ENCODE measurements at regions not wholly inside any gene's neighbourhood (a gene's known extent, or its start where the extent isn't known, plus 50 kb on each side); places are given as distances from the start of the nearest gene placed in this dataset.

GRCh38 chr2:221786297-221786926 lies 214.3 kb upstream of the EPHA4 start:
- Histone ChIP-seq H3K27ac (no peak overlapping the region), H3K36me3 (no peaks in the 10 kb centered on the region), H3K4me1 (no peaks in the 10 kb centered on the region), H3K27me3 (no peaks in the 10 kb centered on the region), H3K9me3 (no peaks in the 10 kb centered on the region), H3K4me3 (no peak overlapping the region)
- intact Hi-C loops (cut with DNase I) = no loop called here
- TF ChIP-seq CTCF (IDR thresholded peaks at IDR 0.05) (no peak), POLR2A (IDR thresholded peaks at IDR 0.05) (no peak)
- no peak for DNase-seq
- 72 to 73% methylated on average over 4 to 5 of the region's 5 CpGs for WGBS, 2 donors

GRCh38 chr2:221780281-221780688 lies 208.2 kb upstream of the EPHA4 start:
- TF ChIP-seq POLR2A (IDR thresholded peaks at IDR 0.05) = no peak
- TF ChIP-seq CTCF (IDR thresholded peaks at IDR 0.05) = no peak
- no peaks in the 10 kb centered on the region for H3K27me3 ChIP-seq
- no peak for DNase-seq
- intact Hi-C loops (cut with DNase I) = no loop called here
- H3K4me3 ChIP-seq = no peak overlapping the region
- peak overlapping the region in 3 of 4 donors; percentile 34 to 70 (median 59) for H3K27ac ChIP-seq
- peaks cover 0 to 4% (median 0%) of the 10 kb centered on the region in 3 donors for H3K4me1 ChIP-seq
- 42 to 43% methylated on average over 1 of the region's 1 CpG for WGBS, 2 donors
- H3K9me3 ChIP-seq = no peaks in the 10 kb centered on the region
- no peaks in the 10 kb centered on the region for H3K36me3 ChIP-seq

GRCh38 chr2:221779614-221780067 lies 207.5 kb upstream of the EPHA4 start:
- no peak for TF ChIP-seq CTCF (IDR thresholded peaks at IDR 0.05)
- TF ChIP-seq POLR2A (IDR thresholded peaks at IDR 0.05) = no peak
- Histone ChIP-seq H3K4me3 (no peak overlapping the region), H3K27ac (peak overlapping the region in 2 of 4 donors; percentile 59 to 70), H3K9me3 (no peaks in the 10 kb centered on the region), H3K36me3 (no peaks in the 10 kb centered on the region), H3K4me1 (peaks cover 0 to 4% (median 0%) of the 10 kb centered on the region in 3 donors), H3K27me3 (no peaks in the 10 kb centered on the region)
- WGBS, 2 donors = 32 to 49% methylated on average over 3 to 4 of the region's 4 CpGs
- no peak for DNase-seq
- intact Hi-C loops (cut with DNase I) = no loop called here

GRCh38 chr2:221778025-221778424 lies 205.9 kb upstream of the EPHA4 start:
- no peak overlapping the region for H3K4me3 ChIP-seq
- H3K4me1 ChIP-seq = peaks cover 0 to 4% (median 0%) of the 10 kb centered on the region in 3 donors
- H3K27ac ChIP-seq = no peak overlapping the region
- 69 to 71% methylated on average over 4 of the region's 4 CpGs for WGBS, 2 donors
- H3K36me3 ChIP-seq = no peaks in the 10 kb centered on the region
- no peak for DNase-seq
- TF ChIP-seq POLR2A (IDR thresholded peaks at IDR 0.05) = no peak
- no peak for TF ChIP-seq CTCF (IDR thresholded peaks at IDR 0.05)
- no peaks in the 10 kb centered on the region for H3K9me3 ChIP-seq
- no peaks in the 10 kb centered on the region for H3K27me3 ChIP-seq
- intact Hi-C loops (cut with DNase I) = no loop called here

- intact Hi-C loops (cut with DNase I) = no loop called here
Measured at GRCh38 chr2:221777119-221777518, 205.0 kb upstream of the EPHA4 start.

More at GRCh38 chr2:221777119-221777518, 205.0 kb upstream of the EPHA4 start:
- Histone ChIP-seq H3K27ac (no peak overlapping the region), H3K9me3 (no peaks in the 10 kb centered on the region), H3K4me3 (no peak overlapping the region), H3K27me3 (no peaks in the 10 kb centered on the region), H3K4me1 (peaks cover 0 to 4% (median 0%) of the 10 kb centered on the region in 3 donors), H3K36me3 (no peaks in the 10 kb centered on the region)
- no peak for DNase-seq
- WGBS, 2 donors = 77 to 89% methylated on average over 1 of the region's 1 CpG
- no peak for TF ChIP-seq POLR2A (IDR thresholded peaks at IDR 0.05)
- TF ChIP-seq CTCF (IDR thresholded peaks at IDR 0.05) = no peak
